ENCODE measurements at regions not wholly inside any gene's neighbourhood (a gene's known extent, or its start where the extent isn't known, plus 50 kb on each side); places are given as distances from the start of the nearest gene placed in this dataset.

DNA sequence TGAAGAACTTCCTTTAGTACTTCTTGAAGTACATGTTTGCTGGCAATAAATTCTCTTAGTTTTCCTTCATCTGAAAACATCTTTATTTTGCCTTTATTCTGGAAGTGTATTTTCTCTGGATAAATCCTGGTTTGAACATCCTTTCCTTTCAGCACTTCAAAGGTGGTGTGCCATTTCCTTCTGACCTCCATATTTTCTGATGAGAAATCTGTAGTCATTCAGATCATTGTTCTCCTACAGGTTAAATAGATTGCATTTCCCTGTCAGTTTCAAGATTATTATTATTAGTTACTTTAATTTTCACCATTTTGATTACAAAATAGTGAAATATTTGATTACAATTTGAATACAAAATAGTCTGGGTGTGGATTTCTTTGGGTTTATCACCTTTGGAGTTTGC lies 134.5 kb downstream of the CDH26 start:
- TF ChIP-seq YY1 (IDR thresholded peaks at IDR 0.05; ENCODE audit: low read depth) = no peak
- TF ChIP-seq, protein P1, sequence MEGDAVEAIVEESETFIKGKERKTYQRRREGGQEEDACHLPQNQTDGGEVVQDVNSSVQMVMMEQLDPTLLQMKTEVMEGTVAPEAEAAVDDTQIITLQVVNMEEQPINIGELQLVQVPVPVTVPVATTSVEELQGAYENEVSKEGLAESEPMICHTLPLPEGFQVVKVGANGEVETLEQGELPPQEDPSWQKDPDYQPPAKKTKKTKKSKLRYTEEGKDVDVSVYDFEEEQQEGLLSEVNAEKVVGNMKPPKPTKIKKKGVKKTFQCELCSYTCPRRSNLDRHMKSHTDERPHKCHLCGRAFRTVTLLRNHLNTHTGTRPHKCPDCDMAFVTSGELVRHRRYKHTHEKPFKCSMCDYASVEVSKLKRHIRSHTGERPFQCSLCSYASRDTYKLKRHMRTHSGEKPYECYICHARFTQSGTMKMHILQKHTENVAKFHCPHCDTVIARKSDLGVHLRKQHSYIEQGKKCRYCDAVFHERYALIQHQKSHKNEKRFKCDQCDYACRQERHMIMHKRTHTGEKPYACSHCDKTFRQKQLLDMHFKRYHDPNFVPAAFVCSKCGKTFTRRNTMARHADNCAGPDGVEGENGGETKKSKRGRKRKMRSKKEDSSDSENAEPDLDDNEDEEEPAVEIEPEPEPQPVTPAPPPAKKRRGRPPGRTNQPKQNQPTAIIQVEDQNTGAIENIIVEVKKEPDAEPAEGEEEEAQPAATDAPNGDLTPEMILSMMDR (IDR thresholded peaks at IDR 0.05) = no peak
- no peak for TF ChIP-seq EZH2phosphoT487 (IDR thresholded peaks at IDR 0.05; ENCODE audit: borderline replicate concordance, low read depth)
- no peak for TF ChIP-seq NRF1 (IDR thresholded peaks at IDR 0.05; ENCODE audit: low read depth, low read length)
- no peak for TF ChIP-seq TEAD4 (IDR thresholded peaks at IDR 0.05; ENCODE audit: borderline replicate concordance, insufficient read depth)
- TF ChIP-seq, protein P2, sequence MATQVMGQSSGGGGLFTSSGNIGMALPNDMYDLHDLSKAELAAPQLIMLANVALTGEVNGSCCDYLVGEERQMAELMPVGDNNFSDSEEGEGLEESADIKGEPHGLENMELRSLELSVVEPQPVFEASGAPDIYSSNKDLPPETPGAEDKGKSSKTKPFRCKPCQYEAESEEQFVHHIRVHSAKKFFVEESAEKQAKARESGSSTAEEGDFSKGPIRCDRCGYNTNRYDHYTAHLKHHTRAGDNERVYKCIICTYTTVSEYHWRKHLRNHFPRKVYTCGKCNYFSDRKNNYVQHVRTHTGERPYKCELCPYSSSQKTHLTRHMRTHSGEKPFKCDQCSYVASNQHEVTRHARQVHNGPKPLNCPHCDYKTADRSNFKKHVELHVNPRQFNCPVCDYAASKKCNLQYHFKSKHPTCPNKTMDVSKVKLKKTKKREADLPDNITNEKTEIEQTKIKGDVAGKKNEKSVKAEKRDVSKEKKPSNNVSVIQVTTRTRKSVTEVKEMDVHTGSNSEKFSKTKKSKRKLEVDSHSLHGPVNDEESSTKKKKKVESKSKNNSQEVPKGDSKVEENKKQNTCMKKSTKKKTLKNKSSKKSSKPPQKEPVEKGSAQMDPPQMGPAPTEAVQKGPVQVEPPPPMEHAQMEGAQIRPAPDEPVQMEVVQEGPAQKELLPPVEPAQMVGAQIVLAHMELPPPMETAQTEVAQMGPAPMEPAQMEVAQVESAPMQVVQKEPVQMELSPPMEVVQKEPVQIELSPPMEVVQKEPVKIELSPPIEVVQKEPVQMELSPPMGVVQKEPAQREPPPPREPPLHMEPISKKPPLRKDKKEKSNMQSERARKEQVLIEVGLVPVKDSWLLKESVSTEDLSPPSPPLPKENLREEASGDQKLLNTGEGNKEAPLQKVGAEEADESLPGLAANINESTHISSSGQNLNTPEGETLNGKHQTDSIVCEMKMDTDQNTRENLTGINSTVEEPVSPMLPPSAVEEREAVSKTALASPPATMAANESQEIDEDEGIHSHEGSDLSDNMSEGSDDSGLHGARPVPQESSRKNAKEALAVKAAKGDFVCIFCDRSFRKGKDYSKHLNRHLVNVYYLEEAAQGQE (IDR thresholded peaks at IDR 0.05; ENCODE audit: low read depth, low read length) = no peak
- TF ChIP-seq EP300 (IDR thresholded peaks at IDR 0.05; ENCODE audit: borderline replicate concordance in 1 of 2, low read depth in 1 of 2, low read length in 1 of 2) = no peak
- no peak for TF ChIP-seq POLR2AphosphoS5 (IDR thresholded peaks at IDR 0.05; ENCODE audit: low read depth, low read length)
- TF ChIP-seq CHD2 (IDR thresholded peaks at IDR 0.05; ENCODE audit: low read length, partially characterized antibody) = no peak
- TF ChIP-seq, protein P3, sequence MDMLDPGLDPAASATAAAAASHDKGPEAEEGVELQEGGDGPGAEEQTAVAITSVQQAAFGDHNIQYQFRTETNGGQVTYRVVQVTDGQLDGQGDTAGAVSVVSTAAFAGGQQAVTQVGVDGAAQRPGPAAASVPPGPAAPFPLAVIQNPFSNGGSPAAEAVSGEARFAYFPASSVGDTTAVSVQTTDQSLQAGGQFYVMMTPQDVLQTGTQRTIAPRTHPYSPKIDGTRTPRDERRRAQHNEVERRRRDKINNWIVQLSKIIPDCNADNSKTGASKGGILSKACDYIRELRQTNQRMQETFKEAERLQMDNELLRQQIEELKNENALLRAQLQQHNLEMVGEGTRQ (IDR thresholded peaks at IDR 0.05; ENCODE audit: borderline replicate concordance, low read depth, low read length) = no peak
- TF ChIP-seq TAF1 (IDR thresholded peaks at IDR 0.05; ENCODE audit: borderline replicate concordance, low read depth, low read length) = no peak

All from SK-N-SH (cell line).